Prostate gland (tissue), 2 donors: ENCODE measurements at regions not wholly inside any gene's neighbourhood (a gene's known extent, or its start where the extent isn't known, plus 50 kb on each side); places are given as distances from the start of the nearest gene placed in this dataset.

Source experiments
- DNase-seq: peaks from one replicate; pipeline ENCODE4 v3.0.0-alpha.2; 2019; ENCODE audit warnings: low spot score
- H3K27ac ChIP-seq, 2 donors: fragments of 200-600 bp; sonication (generic); 2 replicates each; pipeline ENCODE4 v1.5.1; 2017 to 2019
- H3K27me3 ChIP-seq: fragments of 200-600 bp; sonication (generic); replicated peaks from 2 replicates; pipeline ENCODE4 v1.5.1; 2019; ENCODE audit not compliant: insufficient read depth
- H3K36me3 ChIP-seq, 2 donors: fragments of 200-600 bp; sonication (generic); 1 replicate in 1 of 2; 2 replicates in 1 of 2; pipeline versions ENCODE4 v1.5.1 to v1.8.1; 2017 to 2019
- H3K4me1 ChIP-seq: fragments of 200-600 bp; sonication (generic); replicated peaks from 2 replicates; pipeline ENCODE4 v1.5.1; 2019
- H3K4me3 ChIP-seq, 2 donors: fragments of 200-600 bp; sonication (generic); 2 replicates each; pipeline ENCODE4 v1.5.1; 2017 to 2019
- H3K9me3 ChIP-seq: fragments of 200-600 bp; sonication (generic); 2 replicates; pipeline ENCODE4 v1.5.1; 2017
- POLR2A ChIP-seq: fragments of 450-650 bp; IDR thresholded peaks from one replicate; pipeline ENCODE4 v1.6.1; 2016; ENCODE audit warnings: antibody characterized with exemption, mild to moderate bottlenecking
- POLR2AphosphoS5 ChIP-seq: sonication (generic); formaldehyde crosslinking; IDR thresholded peaks from one replicate; pipeline ENCODE4 v1.6.1; 2017; ENCODE audit warnings: antibody characterized with exemption
- WGBS: methylation state at CpG from one replicate; pipeline ENCODE4 v1.1.5; 2018; 5-methylcytosine and 5-hydroxymethylcytosine counted together
- intact Hi-C: fragments of 100-400 bp; cut with DNase I; formaldehyde crosslinking; loops from one replicate; pipeline ENCODE4 v1.14.2; 2022
- TF ChIP-seq, protein P1 (sequence below), 4 experiments: fragments of 200-600 bp in 2 of 4; fragments of 450-650 bp in 2 of 4; sonication (generic) in 2 of 4; IDR thresholded peaks; 1 replicate in 3 of 4; 2 replicates in 1 of 4; pipeline ENCODE4 v1.5.1; 2016 to 2019; ENCODE audit warnings: antibody characterized with exemption in 4 of 4, mild to moderate bottlenecking in 2 of 4, moderate library complexity in 2 of 4

DNA sequence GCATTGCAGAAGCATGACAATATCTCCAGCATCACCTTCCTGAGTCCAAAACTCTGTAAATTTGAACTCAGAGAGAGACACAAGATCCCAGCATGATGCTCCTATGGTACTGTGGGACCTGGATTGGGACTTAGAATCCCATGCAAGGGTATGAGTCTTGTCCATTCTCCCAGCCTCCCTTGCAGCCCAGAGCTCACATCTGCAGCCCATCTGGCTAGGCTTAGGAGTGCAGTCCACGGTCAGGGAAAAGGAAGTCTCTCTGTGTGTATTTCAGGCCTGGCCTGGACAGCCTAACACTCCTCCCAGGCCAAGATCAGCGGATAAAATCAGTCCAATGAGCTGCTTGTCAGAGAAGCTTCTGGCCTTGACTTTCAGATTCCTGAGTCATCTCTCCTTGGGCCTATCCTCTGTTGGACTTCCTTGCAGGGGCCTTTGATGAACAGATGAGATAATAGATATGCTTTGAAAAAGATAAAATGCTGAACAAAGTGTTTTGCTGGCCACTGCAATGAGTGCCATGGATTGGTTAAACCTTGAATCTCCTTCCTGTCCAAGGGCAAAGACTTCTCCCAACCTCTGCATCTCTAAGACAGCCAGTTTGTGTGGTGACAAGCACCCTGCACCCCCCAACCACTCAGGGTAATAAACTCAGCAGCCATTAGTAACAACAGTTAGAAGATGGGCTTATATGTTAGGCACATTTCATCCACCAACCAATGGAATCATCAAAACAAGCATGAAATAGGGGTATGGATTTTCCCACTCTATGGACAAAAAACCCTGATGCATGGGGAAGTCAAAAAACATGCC, 412.8 kb upstream of the TBX3 start:
- TF ChIP-seq POLR2AphosphoS5 (no peak), POLR2A (no peak)
- H3K27ac ChIP-seq, result no peak overlapping the region
- no peaks in the 10 kb centered on the region for H3K9me3 ChIP-seq
- H3K4me1 ChIP-seq, result no peaks in the 10 kb centered on the region
- no peaks in the 10 kb centered on the region for H3K27me3 ChIP-seq
- 57% methylated on average over 2 of the region's 2 CpGs for WGBS
- intact Hi-C loops, result no loop called here
- DNase-seq, result no peak
- no peaks in the 10 kb centered on the region for H3K36me3 ChIP-seq
- H3K4me3 ChIP-seq, result no peak overlapping the region

DNA sequence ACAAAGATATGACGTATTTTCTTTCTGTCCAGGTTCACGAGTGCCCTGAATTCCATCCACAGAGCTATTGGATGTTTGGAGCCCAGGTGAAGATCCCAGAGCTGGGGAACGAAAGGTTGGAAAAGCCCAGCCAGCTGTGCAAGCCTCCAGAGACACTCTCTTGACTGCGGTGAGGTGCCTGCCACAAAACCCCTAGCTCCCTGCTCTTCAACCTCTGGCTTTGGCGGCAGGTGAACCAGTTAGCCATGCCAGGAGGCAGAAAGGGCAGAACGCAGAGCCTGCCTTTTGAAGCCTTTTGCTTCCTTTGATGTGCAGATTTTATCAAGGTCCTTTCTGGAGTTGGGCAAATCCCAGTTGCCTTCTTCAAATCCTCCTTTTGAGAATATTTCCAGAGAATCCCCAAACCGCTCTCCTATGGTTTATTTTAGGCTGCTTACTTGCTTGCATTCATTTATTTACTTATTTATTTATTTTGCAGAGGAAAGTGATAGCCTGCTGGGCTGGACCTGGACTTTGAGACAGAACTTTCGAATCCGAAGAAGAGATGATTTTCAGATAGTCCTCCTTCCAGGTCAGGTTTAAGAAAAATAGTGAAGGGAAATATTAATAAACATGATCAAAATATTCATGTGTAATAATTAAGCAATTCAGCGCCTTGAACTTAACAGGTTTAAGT, 411.2 kb upstream of the TBX3 start:
- Histone ChIP-seq H3K4me3 (no peak overlapping the region), H3K36me3 (no peaks in the 10 kb centered on the region), H3K9me3 (no peaks in the 10 kb centered on the region), H3K27ac (no peak overlapping the region), H3K27me3 (no peaks in the 10 kb centered on the region), H3K4me1 (no peaks in the 10 kb centered on the region)
- intact Hi-C loops, result no loop called here
- TF ChIP-seq POLR2AphosphoS5, result no peak
- TF ChIP-seq, protein P1, sequence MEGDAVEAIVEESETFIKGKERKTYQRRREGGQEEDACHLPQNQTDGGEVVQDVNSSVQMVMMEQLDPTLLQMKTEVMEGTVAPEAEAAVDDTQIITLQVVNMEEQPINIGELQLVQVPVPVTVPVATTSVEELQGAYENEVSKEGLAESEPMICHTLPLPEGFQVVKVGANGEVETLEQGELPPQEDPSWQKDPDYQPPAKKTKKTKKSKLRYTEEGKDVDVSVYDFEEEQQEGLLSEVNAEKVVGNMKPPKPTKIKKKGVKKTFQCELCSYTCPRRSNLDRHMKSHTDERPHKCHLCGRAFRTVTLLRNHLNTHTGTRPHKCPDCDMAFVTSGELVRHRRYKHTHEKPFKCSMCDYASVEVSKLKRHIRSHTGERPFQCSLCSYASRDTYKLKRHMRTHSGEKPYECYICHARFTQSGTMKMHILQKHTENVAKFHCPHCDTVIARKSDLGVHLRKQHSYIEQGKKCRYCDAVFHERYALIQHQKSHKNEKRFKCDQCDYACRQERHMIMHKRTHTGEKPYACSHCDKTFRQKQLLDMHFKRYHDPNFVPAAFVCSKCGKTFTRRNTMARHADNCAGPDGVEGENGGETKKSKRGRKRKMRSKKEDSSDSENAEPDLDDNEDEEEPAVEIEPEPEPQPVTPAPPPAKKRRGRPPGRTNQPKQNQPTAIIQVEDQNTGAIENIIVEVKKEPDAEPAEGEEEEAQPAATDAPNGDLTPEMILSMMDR (IDR thresholded peaks at IDR 0.05), result no peak
- TF ChIP-seq POLR2A, result no peak
- no peak for DNase-seq
- WGBS, result 84% methylated on average over 10 of the region's 10 CpGs

DNA sequence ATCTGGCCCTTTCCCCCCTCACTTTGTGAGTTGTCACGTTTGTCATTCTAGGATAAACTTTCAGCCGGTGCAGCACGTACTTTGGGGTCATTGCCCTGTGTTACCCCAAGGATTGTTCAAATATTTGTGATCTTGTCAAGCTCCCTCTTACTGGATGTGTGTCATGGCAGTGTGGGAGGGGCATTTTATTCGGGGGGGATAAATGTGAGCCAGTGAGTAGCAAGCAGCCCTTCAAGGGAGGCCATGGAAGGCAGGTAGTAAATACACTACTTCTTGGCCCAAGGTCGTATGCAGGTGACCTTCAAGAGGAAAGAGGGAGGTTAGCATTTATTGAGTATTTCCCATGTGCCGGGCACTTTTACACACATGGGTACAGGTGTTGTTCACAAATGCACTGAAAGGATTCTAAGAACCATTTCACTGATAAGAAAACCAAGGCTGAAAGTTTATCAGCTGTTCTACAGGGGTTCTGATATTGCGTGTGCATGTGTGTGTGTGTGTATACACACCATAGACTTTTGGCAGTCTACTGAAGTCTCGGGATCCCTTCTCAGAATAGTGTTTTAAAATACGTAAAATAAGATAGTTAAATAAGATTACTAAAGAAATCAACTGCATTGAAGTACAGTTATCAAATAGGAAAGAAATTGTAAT, 410.3 kb upstream of the TBX3 start:
- no peak for DNase-seq
- Histone ChIP-seq H3K9me3 (no peaks in the 10 kb centered on the region), H3K27me3 (no peaks in the 10 kb centered on the region), H3K4me3 (no peak overlapping the region), H3K27ac (no peak overlapping the region), H3K36me3 (no peaks in the 10 kb centered on the region), H3K4me1 (no peaks in the 10 kb centered on the region)
- TF ChIP-seq, protein P1 (IDR thresholded peaks at IDR 0.05), result no peak
- TF ChIP-seq POLR2A, result no peak
- no peak for TF ChIP-seq POLR2AphosphoS5
- WGBS, result 81% methylated on average over 9 of the region's 9 CpGs
- intact Hi-C loops, result no loop called here

DNA sequence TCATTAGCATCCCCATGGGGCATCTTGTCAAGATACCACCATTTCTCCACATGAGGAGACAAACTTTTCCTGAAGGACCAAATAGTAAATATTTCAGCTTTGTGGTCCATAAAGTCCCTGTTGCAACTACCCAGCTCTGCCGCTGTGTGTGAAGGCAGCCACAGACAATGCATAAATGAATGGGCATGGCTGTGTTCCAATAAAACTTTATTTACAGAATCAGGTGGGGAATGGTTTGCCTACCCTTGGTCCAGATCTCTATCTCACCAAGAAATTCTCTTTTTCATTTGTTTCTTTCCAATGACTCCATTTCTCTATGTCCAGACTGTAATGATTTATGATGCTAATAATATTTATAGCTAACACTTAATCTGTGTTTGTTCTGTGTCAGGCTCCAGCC, 409.3 kb upstream of the TBX3 start:
- intact Hi-C loops, result no loop called here
- H3K9me3 ChIP-seq, result no peaks in the 10 kb centered on the region
- 54% methylated on average over 1 of the region's 1 CpG for WGBS
- H3K27me3 ChIP-seq, result no peaks in the 10 kb centered on the region
- H3K36me3 ChIP-seq, result no peaks in the 10 kb centered on the region
- H3K4me1 ChIP-seq, result no peaks in the 10 kb centered on the region
- no peak overlapping the region for H3K4me3 ChIP-seq
- H3K27ac ChIP-seq, result no peak overlapping the region
- TF ChIP-seq, protein P1 (IDR thresholded peaks at IDR 0.05), result no peak
- no peak for TF ChIP-seq POLR2A
- TF ChIP-seq POLR2AphosphoS5, result no peak
- DNase-seq, result no peak

DNA sequence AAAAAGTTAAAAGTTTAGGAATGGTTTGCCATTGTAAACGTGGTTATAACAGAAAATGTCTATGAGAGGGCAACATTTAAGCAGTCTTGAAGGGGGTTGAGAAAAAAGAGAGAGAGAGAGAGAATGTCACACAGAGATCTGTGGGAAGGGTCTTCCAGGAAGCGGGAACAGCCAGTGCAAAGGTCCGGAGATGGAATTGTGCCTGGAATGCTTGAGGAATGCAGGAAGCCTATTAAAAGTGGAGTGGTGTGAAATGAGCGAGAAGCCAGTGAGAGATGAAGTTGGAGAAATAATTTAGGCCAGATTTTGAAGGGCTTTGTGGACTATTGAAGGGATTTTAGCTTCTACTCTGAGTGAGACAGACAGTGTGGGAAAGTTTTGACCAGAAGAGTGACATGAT, 406.8 kb upstream of the TBX3 start:
- TF ChIP-seq POLR2AphosphoS5, result no peak
- no peak for TF ChIP-seq POLR2A
- TF ChIP-seq, protein P1 (IDR thresholded peaks at IDR 0.05), result no peak
- H3K27me3 ChIP-seq, result no peaks in the 10 kb centered on the region
- H3K9me3 ChIP-seq, result no peaks in the 10 kb centered on the region
- H3K27ac ChIP-seq, result no peak overlapping the region
- no peaks in the 10 kb centered on the region for H3K36me3 ChIP-seq
- H3K4me1 ChIP-seq, result no peaks in the 10 kb centered on the region
- WGBS, result 84% methylated on average over 4 of the region's 4 CpGs
- no peak overlapping the region for H3K4me3 ChIP-seq
- DNase-seq, result no peak
- intact Hi-C loops, result no loop called here
